Calu3 (cell line): ENCODE measurements at regions not wholly inside any gene's neighbourhood (a gene's known extent, or its start where the extent isn't known, plus 50 kb on each side); places are given as distances from the start of the nearest gene placed in this dataset.
A peak's percentile ranks its signal among the peaks of the same experiment; 100 is the strongest.

Experiments used
- BruUV-seq: library from RNA; stranded (reverse); fragments of 400-500 nt; replicated peaks from 2 replicates; lab custom pipeline; 2021; lab: Mats Ljungman, UMichigan
- CTCF ChIA-PET: fragments of 300-600 bp; sonication (Branson Sonifier 250); formaldehyde crosslinking; loops from one replicate; lab custom pipeline; 2022; ENCODE audit warnings: antibody characterized with exemption; lab: Charles Lee
- DNase-seq: peaks from one replicate; pipeline ENCODE4 v3.0.0; 2022
- H3K27ac Mint-ChIP-seq: one replicate; pipeline ENCODE4 v1.8.0; 2022; ENCODE audit warnings: mixed read lengths; ENCODE audit not compliant: unreplicated experiment
- H3K27me3 Mint-ChIP-seq: one replicate; pipeline ENCODE4 v1.8.0; 2022; ENCODE audit warnings: mixed read lengths; ENCODE audit not compliant: unreplicated experiment
- H3K36me3 Mint-ChIP-seq: one replicate; pipeline ENCODE4 v1.8.0; 2022; ENCODE audit warnings: mild to moderate bottlenecking, moderate library complexity, mixed read lengths; ENCODE audit not compliant: insufficient read depth, unreplicated experiment
- H3K4me1 Mint-ChIP-seq: one replicate; pipeline ENCODE4 v1.8.0; 2022; ENCODE audit warnings: mild to moderate bottlenecking, low read depth, mixed read lengths; ENCODE audit not compliant: unreplicated experiment
- H3K4me3 Mint-ChIP-seq: one replicate; pipeline ENCODE4 v1.8.0; 2022; ENCODE audit warnings: mild to moderate bottlenecking, low read depth, moderate library complexity, mixed read lengths; ENCODE audit not compliant: unreplicated experiment
- H3K9me3 Mint-ChIP-seq: one replicate; pipeline ENCODE4 v1.8.0; 2022; ENCODE audit warnings: low read depth, mixed read lengths; ENCODE audit not compliant: unreplicated experiment
- CTCF ChIP-seq: fragments of 200-600 bp; IDR thresholded peaks from one replicate; pipeline ENCODE4 v1.8.0; 2022; ENCODE audit warnings: antibody characterized with exemption; ENCODE audit not compliant: unreplicated experiment
- intact Hi-C: fragments of 100-400 bp; cut with micrococcal nuclease; formaldehyde crosslinking; loops from one replicate; pipeline ENCODE4 v1.10.0; 2022; ENCODE audit not compliant: unreplicated experiment

DNA sequence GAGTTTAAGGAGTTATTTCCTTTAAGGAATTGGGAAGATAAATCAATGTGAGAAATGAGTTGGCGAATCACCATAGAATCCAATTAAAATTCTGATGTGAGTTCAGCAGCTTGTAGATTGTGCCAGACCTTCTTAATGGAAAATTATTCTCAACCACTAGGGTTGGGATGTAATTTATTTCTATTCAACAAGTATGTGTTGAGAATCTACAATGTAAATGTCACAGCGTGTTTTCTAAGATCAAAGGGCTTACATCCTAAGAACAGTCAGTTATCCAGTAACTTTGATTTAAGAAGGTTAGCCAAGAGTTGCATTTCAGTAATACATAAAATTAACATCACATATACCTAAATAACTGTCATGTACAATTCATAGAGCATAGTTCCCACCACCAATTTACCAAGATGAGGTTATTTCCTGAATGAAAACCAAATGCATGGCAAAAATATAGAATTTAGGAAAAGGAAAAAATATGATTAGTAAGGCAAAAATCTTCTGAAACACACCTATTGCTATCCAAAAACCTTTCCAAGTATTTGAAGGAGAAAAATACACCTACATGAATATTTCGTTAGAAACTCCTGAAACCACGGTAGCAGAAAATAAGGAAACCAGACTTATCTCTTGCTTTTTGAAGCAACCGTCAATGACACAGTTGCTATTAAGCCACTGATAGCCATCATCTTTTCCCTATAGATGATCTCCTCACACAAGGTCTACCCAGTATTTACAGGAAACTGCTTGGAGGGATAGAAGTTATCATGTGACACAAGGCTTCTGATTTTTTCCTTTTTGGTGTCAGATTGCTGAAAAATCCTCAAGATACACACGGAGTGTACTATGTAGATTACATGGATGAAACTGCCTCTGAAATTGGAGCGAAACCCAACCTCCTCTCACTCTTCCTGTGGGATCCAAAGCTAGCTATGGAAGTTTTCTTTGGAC, 259.4 kb upstream of the POGK start:
- BruUV-seq, result no TSS peak
- DNase-seq, result no peak
- no peak overlapping the region for H3K4me3 Mint-ChIP-seq
- H3K27me3 Mint-ChIP-seq, result peaks cover 13% of the 10 kb centered on the region
- H3K4me1 Mint-ChIP-seq, result no peaks in the 10 kb centered on the region
- no peak overlapping the region for H3K27ac Mint-ChIP-seq
- TF ChIP-seq CTCF, result no peak
- CTCF ChIA-PET, result no interaction called here
- peaks cover 7% of the 10 kb centered on the region for H3K9me3 Mint-ChIP-seq
- intact Hi-C loops, result no loop called here
- no peaks in the 10 kb centered on the region for H3K36me3 Mint-ChIP-seq

GRCh38 chr1:166588741-166589140, 250.5 kb upstream of the POGK start:
- H3K9me3 Mint-ChIP-seq, result no peaks in the 10 kb centered on the region
- no TSS peak for BruUV-seq
- no peak for TF ChIP-seq CTCF
- H3K36me3 Mint-ChIP-seq, result no peaks in the 10 kb centered on the region
- intact Hi-C loops, result no loop called here
- H3K27ac Mint-ChIP-seq, result peak overlapping the region; percentile 7
- no peak for DNase-seq
- H3K4me1 Mint-ChIP-seq, result peaks cover 9% of the 10 kb centered on the region
- H3K4me3 Mint-ChIP-seq, result no peak overlapping the region
- peaks cover 1% of the 10 kb centered on the region for H3K27me3 Mint-ChIP-seq
- CTCF ChIA-PET, result no interaction called here

DNA sequence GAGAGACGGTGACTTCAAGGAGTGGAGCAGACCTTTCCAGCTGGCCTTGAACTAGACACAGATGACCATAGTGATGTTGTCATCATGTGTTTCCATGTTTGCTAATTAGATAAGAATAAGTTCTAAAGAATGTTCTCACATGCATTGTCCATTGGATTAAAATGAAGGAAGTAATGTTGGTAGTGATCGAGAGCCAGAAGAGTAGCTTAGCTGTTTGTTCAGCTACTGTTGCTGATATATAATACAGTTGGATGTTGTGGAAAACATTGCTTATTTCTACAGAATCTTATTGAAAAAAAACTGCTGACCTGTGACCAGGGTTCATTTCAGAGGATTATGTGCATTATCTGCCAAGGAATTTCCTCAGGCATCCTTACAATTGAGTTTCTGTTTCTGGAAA, 249.1 kb upstream of the POGK start:
- no peaks in the 10 kb centered on the region for H3K36me3 Mint-ChIP-seq
- H3K4me1 Mint-ChIP-seq, result peaks cover 9% of the 10 kb centered on the region
- H3K27ac Mint-ChIP-seq, result no peak overlapping the region
- intact Hi-C loops, result no loop called here
- H3K27me3 Mint-ChIP-seq, result no peaks in the 10 kb centered on the region
- DNase-seq, result no peak
- peaks cover 3% of the 10 kb centered on the region for H3K9me3 Mint-ChIP-seq
- CTCF ChIA-PET, result no interaction called here
- H3K4me3 Mint-ChIP-seq, result no peak overlapping the region
- BruUV-seq, result no TSS peak
- no peak for TF ChIP-seq CTCF

- no peak overlapping the region for H3K27ac Mint-ChIP-seq
- no peak for TF ChIP-seq CTCF
- H3K36me3 Mint-ChIP-seq, result no peaks in the 10 kb centered on the region
- no peaks in the 10 kb centered on the region for H3K4me1 Mint-ChIP-seq
- CTCF ChIA-PET, result no interaction called here
- no TSS peak for BruUV-seq
- no peak for DNase-seq
- H3K27me3 Mint-ChIP-seq, result no peaks in the 10 kb centered on the region
- H3K9me3 Mint-ChIP-seq, result peaks cover 4% of the 10 kb centered on the region
- H3K4me3 Mint-ChIP-seq, result no peak overlapping the region
- intact Hi-C loops, result no loop called here
These were observed 244.6 kb upstream of the POGK start for GRCh38 chr1:166594646-166595045.
